ENCODE measurements at regions not wholly inside any gene's neighbourhood (a gene's known extent, or its start where the extent isn't known, plus 50 kb on each side); places are given as distances from the start of the nearest gene placed in this dataset.

DNA sequence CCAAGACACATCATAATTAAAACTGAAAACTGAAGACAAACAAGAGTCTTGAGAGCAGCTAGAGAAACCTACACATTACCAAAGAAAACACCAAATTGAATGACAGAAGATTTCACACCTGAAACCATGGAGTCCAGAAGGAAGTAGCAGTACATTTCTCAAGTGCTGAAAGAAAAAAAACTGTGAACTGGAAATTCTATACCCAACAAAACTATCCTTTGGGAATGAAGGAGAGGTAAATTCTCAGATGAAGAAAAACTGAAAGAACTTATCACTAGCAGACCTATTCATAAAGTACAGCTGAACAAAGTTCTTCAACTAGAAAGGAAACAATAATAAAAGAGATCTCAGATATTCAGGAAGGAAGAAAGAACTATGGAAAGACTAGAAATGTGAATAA, 198.7 kb upstream of the ZNF507 start:
- ATAC-seq (replicated peaks) (no peak), DNase-seq (no peak)
- H3K36me3 Mint-ChIP-seq (ENCODE audit: insufficient read depth): no peaks in the 10 kb centered on the region
- H3K4me1 Mint-ChIP-seq (ENCODE audit: low read depth in 2 of 2): no peaks in the 10 kb centered on the region
- H3K27ac Mint-ChIP-seq: no peak overlapping the region
- no peak overlapping the region for H3K4me3 Mint-ChIP-seq
- H3K9me3 Mint-ChIP-seq: peaks cover 8 to 12% of the 10 kb centered on the region in 2 donors
- peaks cover 0 to 16% of the 10 kb centered on the region in 2 donors for H3K27me3 Mint-ChIP-seq

GRCh38 chr19:32150605-32151004, 194.8 kb upstream of the ZNF507 start:
- H3K27me3 Mint-ChIP-seq: no peaks in the 10 kb centered on the region
- ATAC-seq (replicated peaks): no peak
- DNase-seq: no peak
- H3K9me3 Mint-ChIP-seq: peaks cover 8 to 10% of the 10 kb centered on the region in 2 donors
- H3K4me3 Mint-ChIP-seq: no peak overlapping the region
- H3K4me1 Mint-ChIP-seq (ENCODE audit: low read depth in 2 of 2): no peaks in the 10 kb centered on the region
- no peaks in the 10 kb centered on the region for H3K36me3 Mint-ChIP-seq (ENCODE audit: insufficient read depth)
- no peak overlapping the region for H3K27ac Mint-ChIP-seq

- Mint-ChIP-seq H3K27me3 (no peaks in the 10 kb centered on the region), H3K4me1 (ENCODE audit: low read depth in 2 of 2) (no peaks in the 10 kb centered on the region), H3K27ac (no peak overlapping the region), H3K4me3 (no peak overlapping the region), H3K9me3 (peaks cover 0 to 4% of the 10 kb centered on the region in 2 donors), H3K36me3 (ENCODE audit: insufficient read depth) (no peaks in the 10 kb centered on the region)
- ATAC-seq (replicated peaks) (no peak), DNase-seq (no peak)
These were observed 191.0 kb upstream of the ZNF507 start for GRCh38 chr19:32154418-32154817.

- peaks cover 0 to 6% of the 10 kb centered on the region in 2 donors for H3K9me3 Mint-ChIP-seq
- H3K27ac Mint-ChIP-seq: no peak overlapping the region
- H3K27me3 Mint-ChIP-seq: peaks cover 26 to 48% of the 10 kb centered on the region in 2 donors
- DNase-seq (no peak), ATAC-seq (replicated peaks) (no peak)
- H3K4me3 Mint-ChIP-seq: no peak overlapping the region
- H3K4me1 Mint-ChIP-seq (ENCODE audit: low read depth in 2 of 2): no peaks in the 10 kb centered on the region
- peaks cover 3% of the 10 kb centered on the region for H3K36me3 Mint-ChIP-seq (ENCODE audit: insufficient read depth)
These were observed 180.9 kb upstream of the ZNF507 start for GRCh38 chr19:32164384-32164992.

DNA sequence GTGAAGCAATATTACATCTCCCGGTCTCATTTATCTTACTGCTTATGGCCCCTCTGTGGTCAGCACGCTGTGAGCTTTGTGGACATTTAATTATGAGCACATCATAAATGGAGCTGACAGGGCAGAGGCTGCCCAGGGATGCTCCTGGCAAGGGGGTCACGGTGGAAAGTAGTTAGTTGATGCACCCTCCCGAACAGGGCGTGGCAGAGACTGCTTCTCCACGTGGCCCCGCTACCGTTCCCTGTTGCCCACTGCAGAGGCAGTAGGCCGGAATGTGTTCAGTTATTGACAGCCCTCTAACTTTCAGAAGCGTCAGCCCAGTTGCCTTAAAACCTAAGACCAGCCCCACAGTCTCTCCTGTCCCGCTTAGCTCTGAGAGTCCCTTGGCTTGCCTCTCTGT, 180.3 kb upstream of the ZNF507 start:
- no peak overlapping the region for H3K4me3 Mint-ChIP-seq
- no peak overlapping the region for H3K27ac Mint-ChIP-seq
- peaks cover 26 to 53% of the 10 kb centered on the region in 2 donors for H3K27me3 Mint-ChIP-seq
- ATAC-seq (replicated peaks) (no peak), DNase-seq (no peak)
- no peaks in the 10 kb centered on the region for H3K4me1 Mint-ChIP-seq (ENCODE audit: low read depth in 2 of 2)
- peaks cover 3% of the 10 kb centered on the region for H3K36me3 Mint-ChIP-seq (ENCODE audit: insufficient read depth)
- no peaks in the 10 kb centered on the region for H3K9me3 Mint-ChIP-seq

DNA sequence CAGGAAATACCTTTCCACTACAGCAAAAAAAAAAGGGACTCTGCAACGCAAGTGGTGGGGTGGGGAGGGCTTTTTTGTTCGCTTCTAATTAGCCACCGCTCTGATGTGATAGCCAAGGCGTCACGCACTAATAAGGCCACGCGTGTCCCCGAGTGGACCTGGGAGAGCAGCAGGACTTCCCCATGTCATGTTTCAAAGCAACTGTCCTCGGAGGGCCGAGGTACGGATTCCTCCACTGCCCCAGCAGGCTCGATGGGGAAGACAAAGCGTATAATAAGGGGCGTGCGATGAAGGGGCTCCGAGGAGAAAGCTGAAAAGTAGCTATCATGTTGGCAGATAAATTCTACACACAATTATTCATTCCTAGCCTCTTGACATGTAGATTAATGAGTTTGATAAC, 179.7 kb upstream of the ZNF507 start:
- no peak overlapping the region for H3K27ac Mint-ChIP-seq
- H3K4me1 Mint-ChIP-seq (ENCODE audit: low read depth in 2 of 2): no peaks in the 10 kb centered on the region
- ATAC-seq (replicated peaks): no peak
- peaks cover 26 to 58% of the 10 kb centered on the region in 2 donors for H3K27me3 Mint-ChIP-seq
- H3K4me3 Mint-ChIP-seq: no peak overlapping the region
- no peaks in the 10 kb centered on the region for H3K9me3 Mint-ChIP-seq
- no peak for DNase-seq
- peaks cover 3% of the 10 kb centered on the region for H3K36me3 Mint-ChIP-seq (ENCODE audit: insufficient read depth)

DNA sequence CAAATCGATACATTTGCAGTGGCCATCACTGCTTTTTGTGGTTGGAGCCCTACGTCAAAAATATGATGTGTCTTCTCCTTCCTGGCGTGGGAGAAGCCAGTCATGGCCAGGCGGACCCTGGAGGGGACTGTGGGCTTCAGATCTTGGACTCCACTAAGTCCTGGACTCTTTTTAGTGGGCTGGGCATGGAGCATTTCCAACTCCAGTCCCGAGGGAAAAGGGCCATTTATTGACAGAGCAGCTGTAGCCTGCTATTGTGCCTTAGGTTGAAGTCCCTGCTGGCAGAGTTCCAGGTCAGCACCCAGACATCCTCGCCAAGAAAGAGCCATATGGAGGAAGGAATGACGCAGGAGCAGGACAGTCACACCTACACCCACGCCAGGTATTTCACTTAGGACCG, 179.2 kb upstream of the ZNF507 start:
- Mint-ChIP-seq H3K27me3 (peaks cover 26 to 58% of the 10 kb centered on the region in 2 donors), H3K4me1 (ENCODE audit: low read depth in 2 of 2) (no peaks in the 10 kb centered on the region), H3K4me3 (no peak overlapping the region), H3K27ac (no peak overlapping the region), H3K9me3 (no peaks in the 10 kb centered on the region), H3K36me3 (ENCODE audit: insufficient read depth) (peaks cover 3% of the 10 kb centered on the region)
- ATAC-seq (replicated peaks) (no peak), DNase-seq (no peak)

DNA sequence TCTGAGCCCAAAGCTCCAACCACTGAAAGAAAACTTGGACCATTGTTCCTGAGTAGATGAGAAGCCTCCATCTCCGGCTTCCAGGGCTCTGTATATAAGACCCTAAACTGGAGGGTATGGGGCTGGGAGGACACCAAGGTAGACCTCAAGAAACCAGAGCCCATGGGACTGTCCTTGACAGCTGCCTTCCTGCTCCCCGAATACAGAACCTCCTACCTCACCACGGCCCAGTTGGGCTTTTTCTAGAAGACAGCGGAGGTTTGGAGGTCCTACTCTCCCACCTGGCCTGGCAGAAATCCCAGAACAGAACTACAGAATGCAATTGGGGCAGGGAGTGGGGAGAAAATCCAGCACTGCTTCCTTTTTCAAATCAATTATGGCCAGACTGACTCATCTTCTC, 177.3 kb upstream of the ZNF507 start:
- Mint-ChIP-seq H3K36me3 (ENCODE audit: insufficient read depth) (peaks cover 3% of the 10 kb centered on the region), H3K4me3 (no peak overlapping the region), H3K27ac (no peak overlapping the region), H3K27me3 (peaks cover 26 to 58% of the 10 kb centered on the region in 2 donors), H3K9me3 (no peaks in the 10 kb centered on the region), H3K4me1 (ENCODE audit: low read depth in 2 of 2) (no peaks in the 10 kb centered on the region)
- ATAC-seq (replicated peaks) (no peak), DNase-seq (no peak)

GRCh38 chr19:32168606-32169005, 176.8 kb upstream of the ZNF507 start:
- Mint-ChIP-seq H3K36me3 (ENCODE audit: insufficient read depth) (peaks cover 3% of the 10 kb centered on the region), H3K27me3 (peaks cover 26 to 58% of the 10 kb centered on the region in 2 donors), H3K4me1 (ENCODE audit: low read depth in 2 of 2) (no peaks in the 10 kb centered on the region), H3K27ac (no peak overlapping the region), H3K4me3 (no peak overlapping the region), H3K9me3 (no peaks in the 10 kb centered on the region)
- ATAC-seq (replicated peaks): no peak
- DNase-seq: no peak

DNA sequence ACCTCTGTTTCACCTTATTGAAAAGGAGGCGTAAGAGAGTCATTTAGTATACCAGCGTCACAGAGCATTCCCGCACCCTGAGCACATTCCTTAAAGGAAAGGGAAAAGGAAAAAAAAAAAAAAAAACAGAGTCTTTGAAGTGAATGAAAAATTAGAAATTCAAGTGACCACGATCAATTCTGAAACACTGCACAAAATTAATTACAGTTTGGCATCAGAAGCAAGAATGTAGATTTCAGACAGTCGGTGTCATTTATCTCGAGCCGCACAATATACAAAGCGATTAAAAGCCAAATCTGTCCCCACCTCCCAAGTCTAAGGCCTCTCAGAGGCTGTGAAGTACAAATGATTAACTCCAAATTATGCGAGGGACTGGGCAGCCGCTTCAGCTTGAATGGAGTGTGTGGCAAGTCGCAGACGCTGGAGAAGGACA, 173.7 kb upstream of the ZNF507 start:
- Mint-ChIP-seq H3K4me1 (ENCODE audit: low read depth in 2 of 2) (no peaks in the 10 kb centered on the region), H3K27me3 (peaks cover 3 to 33% of the 10 kb centered on the region in 2 donors), H3K27ac (no peak overlapping the region), H3K36me3 (ENCODE audit: insufficient read depth) (no peaks in the 10 kb centered on the region), H3K4me3 (no peak overlapping the region), H3K9me3 (no peaks in the 10 kb centered on the region)
- ATAC-seq (replicated peaks) (no peak), DNase-seq (no peak)

- no peak for ATAC-seq (replicated peaks)
- Mint-ChIP-seq H3K36me3 (ENCODE audit: insufficient read depth) (no peaks in the 10 kb centered on the region), H3K9me3 (no peaks in the 10 kb centered on the region), H3K4me1 (ENCODE audit: low read depth in 2 of 2) (no peaks in the 10 kb centered on the region), H3K27ac (no peak overlapping the region), H3K4me3 (no peak overlapping the region), H3K27me3 (peaks cover 0 to 29% of the 10 kb centered on the region in 2 donors)
- DNase-seq: no peak
These were observed 172.7 kb upstream of the ZNF507 start for GRCh38 chr19:32172566-32173160.

GRCh38 chr19:32173836-32174235, 171.6 kb upstream of the ZNF507 start:
- ATAC-seq (replicated peaks) (no peak), DNase-seq (no peak)
- Mint-ChIP-seq H3K9me3 (no peaks in the 10 kb centered on the region), H3K27ac (no peak overlapping the region), H3K27me3 (peaks cover 3 to 22% of the 10 kb centered on the region in 2 donors), H3K36me3 (ENCODE audit: insufficient read depth) (no peaks in the 10 kb centered on the region), H3K4me1 (ENCODE audit: low read depth in 2 of 2) (no peaks in the 10 kb centered on the region), H3K4me3 (no peak overlapping the region)

DNA sequence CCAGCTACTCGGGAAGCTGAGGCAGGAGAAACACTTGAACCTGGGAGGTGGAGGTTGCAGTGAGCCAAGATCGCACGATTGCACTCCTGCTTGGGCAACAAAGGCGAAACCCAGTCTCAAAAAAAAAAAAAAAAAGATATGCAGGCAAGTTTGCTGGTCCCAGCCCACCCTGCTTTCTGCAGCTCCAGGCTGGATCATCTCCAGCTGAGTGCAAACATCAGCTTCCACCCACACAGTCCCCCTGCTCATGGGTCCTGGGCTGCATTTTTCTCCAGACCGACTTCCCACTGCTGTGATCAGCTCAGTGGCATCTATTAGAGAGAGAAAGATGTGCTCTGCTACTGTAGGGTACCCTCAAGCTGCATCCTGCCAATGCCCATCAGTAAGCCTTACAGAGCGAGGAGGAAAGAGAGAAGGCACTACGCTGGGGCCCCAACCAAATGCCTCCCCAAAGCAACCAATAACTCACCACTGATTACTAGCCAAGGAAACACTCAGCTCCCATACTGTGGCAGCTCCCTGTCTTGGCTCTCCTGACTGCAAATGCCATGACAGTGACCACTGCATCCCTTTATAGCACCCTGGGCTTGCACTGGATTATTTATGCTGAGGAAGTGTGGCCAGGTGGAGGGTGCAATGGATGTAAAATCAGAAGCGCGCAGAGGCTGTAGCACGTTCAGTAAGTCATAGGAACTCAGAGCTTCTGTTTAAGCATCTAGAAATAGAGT, 170.9 kb upstream of the ZNF507 start:
- no peak overlapping the region for H3K4me3 Mint-ChIP-seq
- no peak for ATAC-seq (replicated peaks)
- H3K27ac Mint-ChIP-seq: no peak overlapping the region
- H3K27me3 Mint-ChIP-seq: peaks cover 6 to 15% of the 10 kb centered on the region in 2 donors
- H3K4me1 Mint-ChIP-seq (ENCODE audit: low read depth in 2 of 2): no peaks in the 10 kb centered on the region
- DNase-seq: no peak
- H3K9me3 Mint-ChIP-seq: no peaks in the 10 kb centered on the region
- no peaks in the 10 kb centered on the region for H3K36me3 Mint-ChIP-seq (ENCODE audit: insufficient read depth)

DNA sequence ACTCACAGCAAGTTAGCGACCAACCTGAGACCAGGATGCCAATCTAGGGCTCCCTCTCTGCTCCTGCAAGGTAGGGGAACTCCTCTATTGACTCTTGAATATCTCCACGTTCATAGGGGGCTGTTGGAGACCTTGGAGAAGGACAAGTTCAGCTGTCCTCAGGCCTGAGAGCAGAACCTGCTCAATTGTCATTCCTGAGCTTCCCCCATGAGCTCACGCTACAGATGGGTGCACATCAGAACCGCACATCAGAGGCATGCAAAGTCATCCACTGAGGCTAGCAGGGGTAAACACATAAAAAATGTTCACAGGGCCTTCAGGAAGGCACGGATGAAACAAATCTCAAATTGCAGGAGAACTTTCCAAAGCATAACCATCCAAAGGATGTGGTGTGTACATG, 168.8 kb upstream of the ZNF507 start:
- Mint-ChIP-seq H3K36me3 (ENCODE audit: insufficient read depth) (no peaks in the 10 kb centered on the region), H3K27ac (no peak overlapping the region), H3K4me3 (no peak overlapping the region), H3K27me3 (peaks cover 5 to 6% of the 10 kb centered on the region in 2 donors), H3K4me1 (ENCODE audit: low read depth in 2 of 2) (no peaks in the 10 kb centered on the region), H3K9me3 (no peaks in the 10 kb centered on the region)
- ATAC-seq (replicated peaks): no peak
- DNase-seq: no peak

All from effector memory CD8-positive, alpha-beta T cell (primary cell).